Lower leg skin (tissue), 3 donors: ENCODE measurements at regions not wholly inside any gene's neighbourhood (a gene's known extent, or its start where the extent isn't known, plus 50 kb on each side); places are given as distances from the start of the nearest gene placed in this dataset.
"Not testable (repeated sequence)": the region's sequence is repeated elsewhere in the genome, so short reads cannot be mapped to it uniquely, and the experiment has no call there.

Experiments used
- CTCF ChIP-seq, 3 donors: fragments of 450-650 bp; IDR thresholded peaks; one replicate each; pipeline ENCODE4 v1.5.1; 2016; ENCODE audit warnings: antibody characterized with exemption in 3 of 3, mild to moderate bottlenecking in 3 of 3, moderate library complexity in 2 of 3
- POLR2A ChIP-seq, 2 donors: fragments of 450-650 bp; IDR thresholded peaks; one replicate each; pipeline ENCODE4 v1.6.1; 2016 to 2017; ENCODE audit warnings: antibody characterized with exemption in 2 of 2, mild to moderate bottlenecking in 1 of 2, moderate library complexity in 1 of 2

- not testable (repeated sequence) for TF ChIP-seq CTCF, POLR2A (IDR thresholded peaks at IDR 0.05)
These were observed 1073.9 kb downstream of the RPIA start for GRCh38 chr2:89765361-89765718.
